ENCODE measurements at regions not wholly inside any gene's neighbourhood (a gene's known extent, or its start where the extent isn't known, plus 50 kb on each side); places are given as distances from the start of the nearest gene placed in this dataset.

- Histone ChIP-seq H3K27ac (ENCODE audit: low read depth, low read length) (no peak overlapping the region), H3K9me2 (replicated peaks; ENCODE audit: control insufficient read depth, low read length) (no peaks in the 10 kb centered on the region), H4K20me1 (ENCODE audit: control insufficient read depth, insufficient read depth, low read depth, low read length) (no peaks in the 10 kb centered on the region), H3K4me1 (ENCODE audit: control insufficient read depth, low read length) (no peaks in the 10 kb centered on the region), H3F3A (ENCODE audit: control insufficient read depth, insufficient read depth) (no peaks in the 10 kb centered on the region), H3K27me3 (ENCODE audit: control insufficient read depth, low read length) (no peaks in the 10 kb centered on the region), H3K4me3 (ENCODE audit: low read length) (no peak overlapping the region), H3K36me3 (ENCODE audit: control insufficient read depth, low read length) (no peaks in the 10 kb centered on the region), H3K9me3 (ENCODE audit: control insufficient read depth, insufficient read depth, low read length) (no peaks in the 10 kb centered on the region), H3K79me2 (ENCODE audit: control insufficient read depth, low read length) (no peaks in the 10 kb centered on the region), H3K4me2 (ENCODE audit: low read length) (no peak overlapping the region)
- TF ChIP-seq EZH2phosphoT487 (IDR thresholded peaks at IDR 0.05; ENCODE audit: borderline replicate concordance, low read length) (no peak), CTCF (IDR thresholded peaks at IDR 0.05; ENCODE audit: low read depth, low read length, poor library complexity, severe bottlenecking) (no peak)
These were observed 99.7 kb upstream of the MAN2A1 start for GRCh38 chr5:109589986-109590385.

- no peaks in the 10 kb centered on the region for H3K9me3 ChIP-seq (ENCODE audit: control insufficient read depth, insufficient read depth, low read length)
- no peaks in the 10 kb centered on the region for H4K20me1 ChIP-seq (ENCODE audit: control insufficient read depth, insufficient read depth, low read depth, low read length)
- H3F3A ChIP-seq (ENCODE audit: control insufficient read depth, insufficient read depth), result no peaks in the 10 kb centered on the region
- no peak for TF ChIP-seq CTCF (IDR thresholded peaks at IDR 0.05; ENCODE audit: low read depth, low read length, poor library complexity, severe bottlenecking)
- TF ChIP-seq EZH2phosphoT487 (IDR thresholded peaks at IDR 0.05; ENCODE audit: borderline replicate concordance, low read length), result no peak
- no peaks in the 10 kb centered on the region for H3K79me2 ChIP-seq (ENCODE audit: control insufficient read depth, low read length)
- no peaks in the 10 kb centered on the region for H3K4me1 ChIP-seq (ENCODE audit: control insufficient read depth, low read length)
- no peak overlapping the region for H3K27ac ChIP-seq (ENCODE audit: low read depth, low read length)
- no peak overlapping the region for H3K4me2 ChIP-seq (ENCODE audit: low read length)
- no peaks in the 10 kb centered on the region for H3K27me3 ChIP-seq (ENCODE audit: control insufficient read depth, low read length)
- no peaks in the 10 kb centered on the region for H3K36me3 ChIP-seq (ENCODE audit: control insufficient read depth, low read length)
- no peaks in the 10 kb centered on the region for H3K9me2 ChIP-seq (replicated peaks; ENCODE audit: control insufficient read depth, low read length)
- H3K4me3 ChIP-seq (ENCODE audit: low read length), result no peak overlapping the region
These were observed 100.5 kb upstream of the MAN2A1 start for GRCh38 chr5:109589239-109589638.

- TF ChIP-seq EZH2phosphoT487 (IDR thresholded peaks at IDR 0.05; ENCODE audit: borderline replicate concordance, low read length) (no peak), CTCF (IDR thresholded peaks at IDR 0.05; ENCODE audit: low read depth, low read length, poor library complexity, severe bottlenecking) (no peak)
These were observed 101.3 kb upstream of the MAN2A1 start for GRCh38 chr5:109588281-109589035.

More at GRCh38 chr5:109588281-109589035, 101.3 kb upstream of the MAN2A1 start:
- Histone ChIP-seq H3K4me3 (ENCODE audit: low read length) (no peak overlapping the region), H3K27ac (ENCODE audit: low read depth, low read length) (no peak overlapping the region), H3F3A (ENCODE audit: control insufficient read depth, insufficient read depth) (no peaks in the 10 kb centered on the region), H3K79me2 (ENCODE audit: control insufficient read depth, low read length) (no peaks in the 10 kb centered on the region), H3K36me3 (ENCODE audit: control insufficient read depth, low read length) (no peaks in the 10 kb centered on the region), H3K27me3 (ENCODE audit: control insufficient read depth, low read length) (no peaks in the 10 kb centered on the region), H3K4me2 (ENCODE audit: low read length) (no peak overlapping the region), H3K9me3 (ENCODE audit: control insufficient read depth, insufficient read depth, low read length) (no peaks in the 10 kb centered on the region), H4K20me1 (ENCODE audit: control insufficient read depth, insufficient read depth, low read depth, low read length) (no peaks in the 10 kb centered on the region), H3K9me2 (replicated peaks; ENCODE audit: control insufficient read depth, low read length) (no peaks in the 10 kb centered on the region), H3K4me1 (ENCODE audit: control insufficient read depth, low read length) (no peaks in the 10 kb centered on the region)

Data from DOHH2 (cell line).